ENCODE measurements at regions not wholly inside any gene's neighbourhood (a gene's known extent, or its start where the extent isn't known, plus 50 kb on each side); places are given as distances from the start of the nearest gene placed in this dataset.
A peak's percentile ranks its signal among the peaks of the same experiment; 100 is the strongest.

- no peak overlapping the region for H3K27ac ChIP-seq
- peak; percentile 36 to 50 (median 42) for TF ChIP-seq CTCF (IDR thresholded peaks at IDR 0.05)
- no peak for TF ChIP-seq POLR2A (IDR thresholded peaks at IDR 0.05)
- no peaks in the 10 kb centered on the region for H3K4me1 ChIP-seq
- 16% methylated on average over 2 of the region's 2 CpGs for WGBS (ENCODE audit: insufficient coverage, low coverage, low lambda C conversion rate, missing lambda C conversion rate)
- ATAC-seq (peak; percentile 78 to 97 (median 84)), DNase-seq (no peak)
- H3K4me3 ChIP-seq = no peak overlapping the region
- H3K9me3 ChIP-seq = no peaks in the 10 kb centered on the region
- intact Hi-C loops (cut with DNase I) = no loop called here
- H3K36me3 ChIP-seq = no peaks in the 10 kb centered on the region
- no peaks in the 10 kb centered on the region for H3K27me3 ChIP-seq
These were observed 712.0 kb upstream of the NRSN1 start for GRCh38 chr6:23414051-23414445.

DNA sequence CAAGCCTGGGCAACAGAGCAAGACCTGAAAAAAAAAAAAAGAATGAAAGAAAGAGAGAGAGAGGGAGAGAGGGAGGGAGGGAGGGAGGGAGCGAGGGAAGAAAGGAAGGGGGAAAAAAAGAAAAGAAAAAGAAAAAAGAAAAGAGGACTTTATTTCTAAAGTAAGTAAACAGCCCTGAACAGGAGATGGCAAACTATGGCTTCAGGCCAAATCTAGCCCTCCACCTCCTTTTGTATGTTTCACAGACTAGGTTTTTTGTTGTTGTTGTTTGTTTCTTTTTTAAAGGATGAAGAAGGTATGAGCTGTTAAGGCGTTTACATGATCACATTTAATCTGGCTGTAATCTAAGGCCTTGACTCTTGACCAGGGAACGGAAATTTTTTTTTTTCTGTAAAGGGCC lies 711.1 kb upstream of the NRSN1 start:
- intact Hi-C loops (cut with DNase I) = no loop called here
- Histone ChIP-seq H3K27ac (no peak overlapping the region), H3K4me3 (no peak overlapping the region), H3K27me3 (no peaks in the 10 kb centered on the region), H3K36me3 (no peaks in the 10 kb centered on the region), H3K4me1 (no peaks in the 10 kb centered on the region), H3K9me3 (no peaks in the 10 kb centered on the region)
- no peak for DNase-seq
- WGBS (ENCODE audit: insufficient coverage, low coverage, low lambda C conversion rate, missing lambda C conversion rate) = 59% methylated on average over 3 of the region's 3 CpGs
- TF ChIP-seq CTCF (IDR thresholded peaks at IDR 0.05) (no peak), POLR2A (IDR thresholded peaks at IDR 0.05) (no peak)
- ATAC-seq = no peak

GRCh38 chr6:23415819-23416427 lies 710.1 kb upstream of the NRSN1 start:
- DNase-seq (no peak), ATAC-seq (no peak)
- no peaks in the 10 kb centered on the region for H3K9me3 ChIP-seq
- intact Hi-C loops (cut with DNase I) = no loop called here
- no peaks in the 10 kb centered on the region for H3K36me3 ChIP-seq
- no peak overlapping the region for H3K27ac ChIP-seq
- 81% methylated on average over 5 of the region's 5 CpGs for WGBS (ENCODE audit: insufficient coverage, low coverage, low lambda C conversion rate, missing lambda C conversion rate)
- TF ChIP-seq CTCF (IDR thresholded peaks at IDR 0.05) = no peak
- TF ChIP-seq POLR2A (IDR thresholded peaks at IDR 0.05) = no peak
- H3K27me3 ChIP-seq = no peaks in the 10 kb centered on the region
- no peaks in the 10 kb centered on the region for H3K4me1 ChIP-seq
- no peak overlapping the region for H3K4me3 ChIP-seq

DNA sequence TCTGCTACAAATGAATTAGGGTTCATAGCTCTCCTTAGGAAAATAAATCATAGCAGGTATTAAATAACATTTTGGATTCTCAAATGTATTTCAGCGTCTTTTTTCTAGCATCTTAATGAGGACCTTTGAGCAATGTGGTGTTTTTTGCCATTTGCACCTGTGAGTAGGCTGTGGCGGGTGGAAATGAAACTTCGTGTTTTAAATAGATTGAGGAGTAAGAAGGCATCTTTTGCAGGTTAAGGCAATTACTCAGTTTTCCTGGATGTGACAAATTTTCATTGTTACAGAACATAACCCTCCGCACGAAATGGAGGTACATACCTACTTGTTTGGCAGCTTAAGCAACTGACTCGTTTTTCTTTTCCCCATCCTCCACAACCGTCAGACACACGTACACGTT lies 708.9 kb upstream of the NRSN1 start:
- WGBS (ENCODE audit: insufficient coverage, low coverage, low lambda C conversion rate, missing lambda C conversion rate) = 66% methylated on average over 4 of the region's 9 CpGs
- no peaks in the 10 kb centered on the region for H3K9me3 ChIP-seq
- no peaks in the 10 kb centered on the region for H3K36me3 ChIP-seq
- intact Hi-C loops (cut with DNase I) = no loop called here
- no peak for ATAC-seq
- no peaks in the 10 kb centered on the region for H3K4me1 ChIP-seq
- H3K27ac ChIP-seq = no peak overlapping the region
- no peak overlapping the region for H3K4me3 ChIP-seq
- no peak for DNase-seq
- no peak for TF ChIP-seq CTCF (IDR thresholded peaks at IDR 0.05)
- no peaks in the 10 kb centered on the region for H3K27me3 ChIP-seq

DNA sequence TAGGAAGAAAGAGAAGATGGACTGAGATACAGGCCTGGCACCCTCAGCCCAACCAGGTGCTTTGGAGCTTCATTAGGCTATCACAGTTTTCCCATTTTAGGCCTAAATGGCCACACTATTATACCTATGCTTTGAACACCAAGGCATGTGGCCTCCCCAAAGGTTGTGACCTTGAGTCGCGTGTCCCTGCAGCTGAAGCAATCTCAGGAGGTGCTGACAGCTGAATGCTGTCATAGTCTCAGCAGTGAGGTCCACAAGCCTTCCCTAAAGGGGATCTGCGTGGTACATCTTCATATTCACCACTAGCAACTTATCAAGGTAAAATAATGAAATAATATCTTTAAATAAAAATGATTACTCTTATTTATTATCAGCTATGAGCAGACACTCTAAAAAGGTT lies 707.9 kb upstream of the NRSN1 start:
- H3K27me3 ChIP-seq = no peaks in the 10 kb centered on the region
- DNase-seq (no peak), ATAC-seq (no peak)
- no peak overlapping the region for H3K27ac ChIP-seq
- H3K9me3 ChIP-seq = no peaks in the 10 kb centered on the region
- TF ChIP-seq POLR2A (IDR thresholded peaks at IDR 0.05) (no peak), CTCF (IDR thresholded peaks at IDR 0.05) (no peak)
- WGBS (ENCODE audit: insufficient coverage, low coverage, low lambda C conversion rate, missing lambda C conversion rate) = 74% methylated on average over 2 of the region's 3 CpGs
- no peaks in the 10 kb centered on the region for H3K4me1 ChIP-seq
- intact Hi-C loops (cut with DNase I) = no loop called here
- H3K36me3 ChIP-seq = no peaks in the 10 kb centered on the region
- H3K4me3 ChIP-seq = no peak overlapping the region

Data from right lobe of liver (tissue), 6 donors.